ENCODE measurements at regions not wholly inside any gene's neighbourhood (a gene's known extent, or its start where the extent isn't known, plus 50 kb on each side); places are given as distances from the start of the nearest gene placed in this dataset.
A peak's percentile ranks its signal among the peaks of the same experiment; 100 is the strongest.

DNA sequence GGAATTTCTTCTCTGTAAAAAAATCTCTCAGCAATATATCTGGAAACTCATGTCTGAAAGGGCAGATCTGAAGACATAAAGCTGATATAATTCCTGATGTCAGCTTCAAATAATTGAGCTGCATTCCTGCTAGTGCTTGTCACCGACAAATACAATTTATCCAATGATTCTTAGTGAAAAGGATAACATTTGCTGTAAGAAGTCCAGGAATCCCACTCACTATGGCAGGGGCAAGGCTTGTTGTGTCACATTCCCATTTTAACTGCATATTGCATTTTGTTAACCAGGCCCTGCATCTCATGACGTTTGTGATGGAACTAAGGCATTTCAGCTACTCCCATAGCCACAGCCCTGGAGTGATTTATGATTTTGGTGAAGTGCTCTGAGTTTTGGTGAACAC lies 160.1 kb upstream of the DAB2 start:
- Histone ChIP-seq H3K4me1 (no peaks in the 10 kb centered on the region), H3K36me3 (ENCODE audit: low read depth, missing control alignments) (no peaks in the 10 kb centered on the region), H3K9me3 (no peaks in the 10 kb centered on the region), H3K4me3 (no peak overlapping the region), H3K27me3 (no peaks in the 10 kb centered on the region), H3K27ac (peak overlapping the region in 1 of 2 donors; percentile 18)
- WGBS, 2 donors: 49 to 59% methylated on average over 2 of the region's 2 CpGs
- no peak for TF ChIP-seq POLR2A (IDR thresholded peaks at IDR 0.05)
- TF ChIP-seq, protein P1, sequence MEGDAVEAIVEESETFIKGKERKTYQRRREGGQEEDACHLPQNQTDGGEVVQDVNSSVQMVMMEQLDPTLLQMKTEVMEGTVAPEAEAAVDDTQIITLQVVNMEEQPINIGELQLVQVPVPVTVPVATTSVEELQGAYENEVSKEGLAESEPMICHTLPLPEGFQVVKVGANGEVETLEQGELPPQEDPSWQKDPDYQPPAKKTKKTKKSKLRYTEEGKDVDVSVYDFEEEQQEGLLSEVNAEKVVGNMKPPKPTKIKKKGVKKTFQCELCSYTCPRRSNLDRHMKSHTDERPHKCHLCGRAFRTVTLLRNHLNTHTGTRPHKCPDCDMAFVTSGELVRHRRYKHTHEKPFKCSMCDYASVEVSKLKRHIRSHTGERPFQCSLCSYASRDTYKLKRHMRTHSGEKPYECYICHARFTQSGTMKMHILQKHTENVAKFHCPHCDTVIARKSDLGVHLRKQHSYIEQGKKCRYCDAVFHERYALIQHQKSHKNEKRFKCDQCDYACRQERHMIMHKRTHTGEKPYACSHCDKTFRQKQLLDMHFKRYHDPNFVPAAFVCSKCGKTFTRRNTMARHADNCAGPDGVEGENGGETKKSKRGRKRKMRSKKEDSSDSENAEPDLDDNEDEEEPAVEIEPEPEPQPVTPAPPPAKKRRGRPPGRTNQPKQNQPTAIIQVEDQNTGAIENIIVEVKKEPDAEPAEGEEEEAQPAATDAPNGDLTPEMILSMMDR (IDR thresholded peaks at IDR 0.05): no peak
- intact Hi-C loops (cut with DNase I; ENCODE audit: low total_unique reads): no loop called here
- no peak for DNase-seq

DNA sequence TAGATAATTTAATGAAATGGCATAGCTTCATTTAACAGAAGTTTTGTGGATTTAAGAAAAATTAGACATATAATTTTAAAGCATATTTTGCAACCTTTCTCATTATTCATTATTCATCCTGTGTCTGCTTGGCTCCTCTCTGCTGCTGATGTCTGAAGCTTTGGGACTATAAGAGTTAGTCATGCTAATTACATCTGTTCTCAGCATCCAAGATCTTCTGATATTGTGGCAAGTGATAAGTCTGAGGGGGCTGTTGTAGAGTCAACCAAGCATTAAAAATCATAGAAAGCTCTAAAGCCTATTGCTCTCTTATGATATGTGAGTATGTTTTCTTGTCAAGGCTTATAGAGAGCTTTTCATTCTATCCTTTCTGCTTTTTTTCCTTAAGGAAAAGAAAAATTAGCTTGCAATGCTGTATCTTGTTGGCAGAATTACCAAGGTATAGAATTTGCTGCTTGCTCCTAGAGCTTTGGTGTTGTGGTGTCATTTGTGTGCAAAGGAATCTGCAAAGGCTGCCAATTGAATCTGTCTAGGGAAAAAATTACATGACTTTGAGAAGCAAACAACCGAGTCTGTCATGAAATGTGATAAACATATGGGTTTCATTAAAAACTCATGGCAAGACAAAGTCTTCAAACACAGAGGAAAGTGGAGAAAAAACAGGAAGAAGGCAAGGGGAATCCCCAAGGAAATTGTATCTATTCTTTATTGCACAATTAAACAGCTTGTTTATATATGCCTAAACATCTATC lies 156.1 kb upstream of the DAB2 start:
- intact Hi-C loops (cut with DNase I; ENCODE audit: low total_unique reads): no loop called here
- TF ChIP-seq, protein P1 (IDR thresholded peaks at IDR 0.05): no peak
- TF ChIP-seq POLR2A (IDR thresholded peaks at IDR 0.05): no peak
- H3K27me3 ChIP-seq: no peaks in the 10 kb centered on the region
- 26 to 39% methylated on average over 1 of the region's 1 CpG for WGBS, 2 donors
- no peak overlapping the region for H3K27ac ChIP-seq
- no peaks in the 10 kb centered on the region for H3K9me3 ChIP-seq
- no peak for DNase-seq
- H3K36me3 ChIP-seq (ENCODE audit: low read depth, missing control alignments): no peaks in the 10 kb centered on the region
- no peaks in the 10 kb centered on the region for H3K4me1 ChIP-seq
- H3K4me3 ChIP-seq: no peak overlapping the region

DNA sequence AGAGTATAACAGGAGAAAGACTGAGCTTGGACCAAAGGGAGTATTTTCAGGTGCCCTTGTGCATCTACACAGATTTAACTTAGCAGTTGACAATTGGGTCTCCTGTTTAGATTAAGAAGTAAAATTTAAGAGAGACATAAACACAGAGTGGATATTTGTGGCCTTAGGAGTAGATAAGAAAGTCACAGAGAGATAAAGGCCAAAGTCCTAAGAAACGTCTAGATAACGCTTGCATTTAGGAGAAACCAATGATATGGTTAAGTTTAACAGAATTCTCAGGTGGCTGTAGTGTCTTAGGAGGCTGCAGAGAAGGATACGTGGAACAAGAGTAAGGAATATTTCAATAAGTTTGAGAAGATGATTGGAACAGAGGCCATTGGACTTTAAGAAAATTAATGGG lies 155.0 kb upstream of the DAB2 start:
- no peak for DNase-seq
- H3K4me1 ChIP-seq: no peaks in the 10 kb centered on the region
- no peak overlapping the region for H3K27ac ChIP-seq
- H3K36me3 ChIP-seq (ENCODE audit: low read depth, missing control alignments): no peaks in the 10 kb centered on the region
- no peaks in the 10 kb centered on the region for H3K9me3 ChIP-seq
- WGBS, 2 donors: 71 to 76% methylated on average over 3 of the region's 3 CpGs
- no peak overlapping the region for H3K4me3 ChIP-seq
- no peak for TF ChIP-seq POLR2A (IDR thresholded peaks at IDR 0.05)
- TF ChIP-seq, protein P1 (IDR thresholded peaks at IDR 0.05): no peak
- intact Hi-C loops (cut with DNase I; ENCODE audit: low total_unique reads): loop anchor here (10.0 kb wide), 1 partner anchor 365 kb away; the partner anchor contains the start of gene FYB1
- H3K27me3 ChIP-seq: no peaks in the 10 kb centered on the region

DNA sequence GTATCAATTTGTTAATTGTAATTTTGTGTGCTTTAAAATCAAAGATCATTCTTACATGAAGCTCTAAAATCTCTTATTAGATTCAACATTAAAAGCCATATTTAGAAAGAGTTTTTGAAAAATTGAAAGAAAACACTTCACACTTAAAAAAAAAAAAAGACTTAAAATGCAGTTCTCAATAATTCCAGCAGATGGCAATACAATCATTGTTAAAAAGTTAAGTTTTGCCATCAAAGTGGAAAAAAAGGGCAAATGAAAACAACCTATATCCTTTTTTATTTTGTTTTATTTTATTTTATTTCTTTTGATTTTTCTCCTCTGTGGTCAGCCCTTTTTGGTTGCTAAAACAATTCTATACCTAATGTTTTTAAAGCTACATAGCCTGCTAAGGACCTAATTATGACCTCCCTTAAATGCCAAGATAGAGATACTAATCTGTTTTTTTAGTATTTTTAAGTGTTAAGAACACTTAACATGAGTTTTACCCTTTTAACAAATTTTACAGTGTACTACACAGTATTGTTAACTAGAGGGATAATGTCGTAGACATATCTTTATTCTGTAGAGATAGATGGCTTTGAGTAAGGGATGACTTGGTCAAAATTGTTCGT lies 154.2 kb upstream of the DAB2 start:
- TF ChIP-seq, protein P1 (IDR thresholded peaks at IDR 0.05): peak in 2 of 3 experiments; percentile 16 to 71
- TF ChIP-seq POLR2A (IDR thresholded peaks at IDR 0.05): no peak
- Histone ChIP-seq H3K9me3 (no peaks in the 10 kb centered on the region), H3K4me3 (no peak overlapping the region), H3K27me3 (no peaks in the 10 kb centered on the region), H3K4me1 (no peaks in the 10 kb centered on the region), H3K36me3 (ENCODE audit: low read depth, missing control alignments) (no peaks in the 10 kb centered on the region), H3K27ac (no peak overlapping the region)
- WGBS, 2 donors: 82 to 86% methylated on average over 2 of the region's 2 CpGs
- intact Hi-C loops (cut with DNase I; ENCODE audit: low total_unique reads): loop anchor here (10.0 kb wide), 1 partner anchor 364 kb away; the partner anchor contains the start of gene FYB1
- no peak for DNase-seq

Data from testis (tissue), 2 donors.